ENCODE measurements at regions not wholly inside any gene's neighbourhood (a gene's known extent, or its start where the extent isn't known, plus 50 kb on each side); places are given as distances from the start of the nearest gene placed in this dataset.

DNA sequence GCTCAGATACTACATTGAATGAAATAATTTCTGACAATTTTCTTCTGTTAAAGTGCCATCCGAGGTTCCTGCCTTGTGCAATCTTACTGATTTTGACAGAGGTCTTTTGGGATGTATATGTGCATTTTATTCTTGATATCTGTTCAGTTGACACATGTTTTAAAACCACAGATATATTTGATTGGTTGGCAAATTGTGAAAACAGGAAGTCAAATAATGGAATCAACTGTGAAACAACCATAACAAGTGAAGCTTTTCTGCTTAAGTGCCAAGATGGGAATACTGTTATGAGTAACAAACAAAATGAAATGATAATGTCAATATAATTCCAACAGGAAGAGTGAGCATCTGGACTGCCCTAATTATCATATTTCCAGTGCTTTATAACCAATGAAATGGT lies 84.9 kb upstream of the TET2 start:
- Histone ChIP-seq H3K27me3 (ENCODE audit: low read length) (no peaks in the 10 kb centered on the region), H3K79me2 (ENCODE audit: low read length) (no peaks in the 10 kb centered on the region), H2AFZ (ENCODE audit: low read length) (0 out of 2 replicates have a peak overlapping the region, but pooled peaks have one; percentile 43), H3K4me3 (ENCODE audit: low read length) (peak overlapping the region; percentile 39; the same call in 1 of the 2 replicates), H3K4me1 (ENCODE audit: insufficient read depth, low read length) (peaks cover 46% of the 10 kb centered on the region), H3F3A (ENCODE audit: low read length, unreplicated experiment) (peaks cover 7% of the 10 kb centered on the region), H3K9ac (ENCODE audit: low read length) (0 out of 2 replicates have a peak overlapping the region, but pooled peaks have one; percentile 25), H3K4me2 (ENCODE audit: low read length) (peak overlapping the region; percentile 75), H3K9me3 (ENCODE audit: low read length) (no peaks in the 10 kb centered on the region), H3K27ac (ENCODE audit: low read length) (peak overlapping the region; percentile 89), H3K9me2 (replicated peaks; ENCODE audit: low read length) (no peaks in the 10 kb centered on the region), H4K20me1 (ENCODE audit: low read length) (no peaks in the 10 kb centered on the region), H3K36me3 (ENCODE audit: low read depth, low read length) (no peaks in the 10 kb centered on the region)
- TF ChIP-seq, protein P1, sequence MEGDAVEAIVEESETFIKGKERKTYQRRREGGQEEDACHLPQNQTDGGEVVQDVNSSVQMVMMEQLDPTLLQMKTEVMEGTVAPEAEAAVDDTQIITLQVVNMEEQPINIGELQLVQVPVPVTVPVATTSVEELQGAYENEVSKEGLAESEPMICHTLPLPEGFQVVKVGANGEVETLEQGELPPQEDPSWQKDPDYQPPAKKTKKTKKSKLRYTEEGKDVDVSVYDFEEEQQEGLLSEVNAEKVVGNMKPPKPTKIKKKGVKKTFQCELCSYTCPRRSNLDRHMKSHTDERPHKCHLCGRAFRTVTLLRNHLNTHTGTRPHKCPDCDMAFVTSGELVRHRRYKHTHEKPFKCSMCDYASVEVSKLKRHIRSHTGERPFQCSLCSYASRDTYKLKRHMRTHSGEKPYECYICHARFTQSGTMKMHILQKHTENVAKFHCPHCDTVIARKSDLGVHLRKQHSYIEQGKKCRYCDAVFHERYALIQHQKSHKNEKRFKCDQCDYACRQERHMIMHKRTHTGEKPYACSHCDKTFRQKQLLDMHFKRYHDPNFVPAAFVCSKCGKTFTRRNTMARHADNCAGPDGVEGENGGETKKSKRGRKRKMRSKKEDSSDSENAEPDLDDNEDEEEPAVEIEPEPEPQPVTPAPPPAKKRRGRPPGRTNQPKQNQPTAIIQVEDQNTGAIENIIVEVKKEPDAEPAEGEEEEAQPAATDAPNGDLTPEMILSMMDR (conservative IDR thresholded peaks at IDR 0.05; ENCODE audit: low read depth, low read length) = no peak
- TF ChIP-seq EZH2 (IDR thresholded peaks at IDR 0.05; ENCODE audit: low read length, unreplicated experiment) (no peak), EZH2phosphoT487 (IDR thresholded peaks at IDR 0.05; ENCODE audit: borderline replicate concordance, low read length) (no peak)
- intact Hi-C loops (cut with micrococcal nuclease) = no loop called here
- DNase-seq (peak; percentile 31), ATAC-seq (no peak)
- CTCF ChIA-PET = no interaction called here
- POLR2A ChIA-PET (ENCODE audit: unreplicated experiment) = no interaction called here
- BruUV-seq (replicated peaks) = no TSS peak

- no peak overlapping the region for H2AFZ ChIP-seq (ENCODE audit: low read length)
- no peak for TF ChIP-seq EZH2phosphoT487 (IDR thresholded peaks at IDR 0.05; ENCODE audit: borderline replicate concordance, low read length)
- TF ChIP-seq EZH2 (IDR thresholded peaks at IDR 0.05; ENCODE audit: low read length, unreplicated experiment) = no peak
- TF ChIP-seq, protein P1 (conservative IDR thresholded peaks at IDR 0.05; ENCODE audit: low read depth, low read length) = no peak
- no peak overlapping the region for H3K9ac ChIP-seq (ENCODE audit: low read length)
- no peaks in the 10 kb centered on the region for H3K9me2 ChIP-seq (replicated peaks; ENCODE audit: low read length)
- intact Hi-C loops (cut with micrococcal nuclease) = no loop called here
- peaks cover 8% of the 10 kb centered on the region for H3K4me1 ChIP-seq (ENCODE audit: insufficient read depth, low read length)
- BruUV-seq (replicated peaks) = no TSS peak
- POLR2A ChIA-PET (ENCODE audit: unreplicated experiment) = no interaction called here
- H3K36me3 ChIP-seq (ENCODE audit: low read depth, low read length) = no peaks in the 10 kb centered on the region
- H3K4me3 ChIP-seq (ENCODE audit: low read length) = no peak overlapping the region
- H3K27me3 ChIP-seq (ENCODE audit: low read length) = no peaks in the 10 kb centered on the region
- DNase-seq = no peak
- no peaks in the 10 kb centered on the region for H3F3A ChIP-seq (ENCODE audit: low read length, unreplicated experiment)
- H4K20me1 ChIP-seq (ENCODE audit: low read length) = no peaks in the 10 kb centered on the region
- H3K27ac ChIP-seq (ENCODE audit: low read length) = no peak overlapping the region
- no peak for ATAC-seq
- no peak overlapping the region for H3K4me2 ChIP-seq (ENCODE audit: low read length)
- CTCF ChIA-PET = no interaction called here
- H3K9me3 ChIP-seq (ENCODE audit: low read length) = no peaks in the 10 kb centered on the region
- no peaks in the 10 kb centered on the region for H3K79me2 ChIP-seq (ENCODE audit: low read length)
Observed at GRCh38 chr4:105066401-105066800, 80.3 kb upstream of the TET2 start.

DNA sequence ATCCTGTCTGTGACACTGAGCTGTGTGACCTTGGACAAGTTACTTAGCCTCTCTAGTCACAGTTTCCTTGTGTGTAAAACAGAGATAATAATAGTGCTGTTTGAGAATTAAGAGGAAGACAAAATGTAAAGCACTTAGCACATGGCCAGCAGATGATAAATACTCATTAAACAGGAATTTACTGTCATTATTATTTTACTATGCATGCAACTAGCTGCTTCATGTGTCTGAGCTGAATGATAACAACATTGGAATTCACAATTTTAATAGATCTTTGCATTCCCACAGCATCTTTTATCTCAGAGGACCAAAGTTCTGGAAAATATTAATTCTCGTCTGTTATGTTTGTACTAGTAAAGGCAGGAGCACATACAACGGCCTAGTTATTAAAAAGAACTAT lies 79.2 kb upstream of the TET2 start:
- Histone ChIP-seq H3K79me2 (ENCODE audit: low read length) (no peaks in the 10 kb centered on the region), H3K4me2 (ENCODE audit: low read length) (no peak overlapping the region), H3K9me3 (ENCODE audit: low read length) (no peaks in the 10 kb centered on the region), H4K20me1 (ENCODE audit: low read length) (no peaks in the 10 kb centered on the region), H3K27me3 (ENCODE audit: low read length) (no peaks in the 10 kb centered on the region), H3K36me3 (ENCODE audit: low read depth, low read length) (no peaks in the 10 kb centered on the region), H3K4me3 (ENCODE audit: low read length) (no peak overlapping the region), H3F3A (ENCODE audit: low read length, unreplicated experiment) (no peaks in the 10 kb centered on the region), H3K4me1 (ENCODE audit: insufficient read depth, low read length) (no peaks in the 10 kb centered on the region), H3K9me2 (replicated peaks; ENCODE audit: low read length) (no peaks in the 10 kb centered on the region), H2AFZ (ENCODE audit: low read length) (no peak overlapping the region), H3K9ac (ENCODE audit: low read length) (no peak overlapping the region), H3K27ac (ENCODE audit: low read length) (no peak overlapping the region)
- ATAC-seq (no peak), DNase-seq (no peak)
- ChIA-PET CTCF (no interaction called here), POLR2A (ENCODE audit: unreplicated experiment) (no interaction called here)
- intact Hi-C loops (cut with micrococcal nuclease) = no loop called here
- TF ChIP-seq EZH2phosphoT487 (IDR thresholded peaks at IDR 0.05; ENCODE audit: borderline replicate concordance, low read length) (no peak), EZH2 (IDR thresholded peaks at IDR 0.05; ENCODE audit: low read length, unreplicated experiment) (no peak)
- TF ChIP-seq, protein P1 (conservative IDR thresholded peaks at IDR 0.05; ENCODE audit: low read depth, low read length) = no peak
- BruUV-seq (replicated peaks) = no TSS peak

All from PC-3 (cell line).